Caco-2 (cell line): ENCODE measurements at regions not wholly inside any gene's neighbourhood (a gene's known extent, or its start where the extent isn't known, plus 50 kb on each side); places are given as distances from the start of the nearest gene placed in this dataset.

Source experiments
- BruUV-seq: library from RNA; stranded (reverse); fragments of 400-500 nt; replicated peaks from 2 replicates; lab custom pipeline; 2021; lab: Mats Ljungman, UMichigan
- CTCF ChIA-PET: fragments of 300-600 bp; sonication (Branson Sonifier 250); formaldehyde crosslinking; loops from one replicate; lab custom pipeline; 2022; ENCODE audit warnings: antibody characterized with exemption; lab: Charles Lee
- POLR2A ChIA-PET: fragments of 300-600 bp; sonication (Branson Sonifier 250); formaldehyde crosslinking; loops from one replicate; lab custom pipeline; 2022; ENCODE audit warnings: antibody characterized with exemption; lab: Charles Lee
- DNase-seq, 2 experiments: peaks; one replicate each; pipeline versions ENCODE4 v3.0.0 to v3.0.0-alpha.2; 2020 to 2022
- H3K27me3 ChIP-seq: replicated peaks from 2 replicates; pipeline ENCODE4 v1.6.0; 2011; ENCODE audit warnings: low read length; ENCODE audit not compliant: control insufficient read depth, insufficient read depth
- H3K36me3 ChIP-seq: 2 replicates; pipeline ENCODE4 v1.5.1; 2011; ENCODE audit warnings: low read length; ENCODE audit not compliant: control insufficient read depth, insufficient read depth
- H3K4me1 ChIP-seq: fragments of 250-450 bp; sonication (Bioruptor Pico); 2 replicates; pipeline ENCODE4 v1.5.1; 2020; ENCODE audit warnings: mild to moderate bottlenecking
- H3K4me3 ChIP-seq: 2 replicates; pipeline ENCODE4 v1.5.1; 2011; ENCODE audit warnings: low read depth, mild to moderate bottlenecking, control low read depth, low read length
- H3K9me3 ChIP-seq: fragments of 250-450 bp; sonication (Bioruptor Pico); 2 replicates; pipeline ENCODE4 v1.5.1; 2020; ENCODE audit warnings: mild to moderate bottlenecking, moderate library complexity
- H3K27ac Mint-ChIP-seq: one replicate; pipeline ENCODE4 v1.8.0; 2022; ENCODE audit warnings: mixed read lengths; ENCODE audit not compliant: unreplicated experiment
- H3K27me3 Mint-ChIP-seq: one replicate; pipeline ENCODE4 v1.8.0; 2022; ENCODE audit warnings: mixed read lengths; ENCODE audit not compliant: insufficient read depth, unreplicated experiment
- H3K36me3 Mint-ChIP-seq: one replicate; pipeline ENCODE4 v1.8.0; 2022; ENCODE audit warnings: mild to moderate bottlenecking, mixed read lengths; ENCODE audit not compliant: insufficient read depth, unreplicated experiment
- H3K4me1 Mint-ChIP-seq: one replicate; pipeline ENCODE4 v1.8.0; 2022; ENCODE audit warnings: low read depth, mixed read lengths; ENCODE audit not compliant: unreplicated experiment
- H3K4me3 Mint-ChIP-seq: one replicate; pipeline ENCODE4 v1.8.0; 2022; ENCODE audit warnings: mild to moderate bottlenecking, moderate library complexity, mixed read lengths; ENCODE audit not compliant: unreplicated experiment
- H3K9me3 Mint-ChIP-seq: one replicate; pipeline ENCODE4 v1.8.0; 2022; ENCODE audit warnings: mixed read lengths; ENCODE audit not compliant: unreplicated experiment
- CTCF ChIP-seq, 2 experiments: fragments of 200-600 bp in 1 of 2; IDR thresholded peaks; 1 replicate in 1 of 2; 2 replicates in 1 of 2; pipeline versions ENCODE4 v1.5.1 to v1.8.0; 2011 to 2022; ENCODE audit warnings: antibody characterized with exemption in 1 of 2, control low read depth in 1 of 2, inconsistent platforms in 1 of 2, low read depth in 1 of 2, low read length in 1 of 2, mild to moderate bottlenecking in 1 of 2, moderate library complexity in 1 of 2; ENCODE audit not compliant: insufficient read depth in 1 of 2, severe bottlenecking in 1 of 2, unreplicated experiment in 1 of 2
- intact Hi-C: fragments of 100-400 bp; cut with micrococcal nuclease; formaldehyde crosslinking; loops from one replicate; pipeline ENCODE4 v1.10.0; 2022; ENCODE audit not compliant: unreplicated experiment

- CTCF ChIA-PET = no interaction called here
- H3K4me3 Mint-ChIP-seq = no peak overlapping the region
Measured at GRCh38 chr12:66837311-66837627, 158.4 kb upstream of the GRIP1 start.

GRCh38 chr12:66838366-66838765, 159.5 kb upstream of the GRIP1 start:
- Histone ChIP-seq H3K9me3 (no peaks in the 10 kb centered on the region), H3K4me3 (no peak overlapping the region), H3K36me3 (no peaks in the 10 kb centered on the region), H3K27me3 (no peaks in the 10 kb centered on the region; the same call in 1 of the 2 replicates), H3K4me1 (no peaks in the 10 kb centered on the region)
- no peaks in the 10 kb centered on the region for H3K9me3 Mint-ChIP-seq
- no peak for TF ChIP-seq CTCF (IDR thresholded peaks at IDR 0.05; ENCODE audit: insufficient read depth in 1 of 2, low read depth in 1 of 2, low read length in 1 of 2, severe bottlenecking in 1 of 2, unreplicated experiment in 1 of 2)
- ChIA-PET POLR2A (no interaction called here), CTCF (no interaction called here)
- no TSS peak for BruUV-seq
- H3K36me3 Mint-ChIP-seq = no peaks in the 10 kb centered on the region
- peaks cover 11% of the 10 kb centered on the region for H3K27me3 Mint-ChIP-seq
- no peak for DNase-seq
- H3K27ac Mint-ChIP-seq = no peak overlapping the region
- H3K4me1 Mint-ChIP-seq = no peaks in the 10 kb centered on the region
- intact Hi-C loops = no loop called here
- H3K4me3 Mint-ChIP-seq = no peak overlapping the region

More at GRCh38 chr12:66837311-66837627, 158.4 kb upstream of the GRIP1 start:
- no peaks in the 10 kb centered on the region; the same call in 1 of the 2 replicates for H3K27me3 ChIP-seq
- TF ChIP-seq CTCF (IDR thresholded peaks at IDR 0.05; ENCODE audit: insufficient read depth in 1 of 2, low read depth in 1 of 2, low read length in 1 of 2, severe bottlenecking in 1 of 2, unreplicated experiment in 1 of 2) = no peak
- no peaks in the 10 kb centered on the region for H3K9me3 ChIP-seq
- intact Hi-C loops = no loop called here
- no peaks in the 10 kb centered on the region for H3K4me1 Mint-ChIP-seq
- no TSS peak for BruUV-seq
- no peak overlapping the region for H3K4me3 ChIP-seq
- H3K36me3 ChIP-seq = no peaks in the 10 kb centered on the region
- DNase-seq = no peak
- peaks cover 14% of the 10 kb centered on the region for H3K27me3 Mint-ChIP-seq
- H3K9me3 Mint-ChIP-seq = no peaks in the 10 kb centered on the region
- POLR2A ChIA-PET = no interaction called here
- no peak overlapping the region for H3K27ac Mint-ChIP-seq
- no peaks in the 10 kb centered on the region for H3K36me3 Mint-ChIP-seq
- H3K4me1 ChIP-seq = no peaks in the 10 kb centered on the region

GRCh38 chr12:66848967-66849366, 170.1 kb upstream of the GRIP1 start:
- H3K4me3 Mint-ChIP-seq = no peak overlapping the region
- DNase-seq = no peak
- H3K27ac Mint-ChIP-seq = no peak overlapping the region
- Histone ChIP-seq H3K4me1 (no peaks in the 10 kb centered on the region), H3K9me3 (no peaks in the 10 kb centered on the region), H3K4me3 (no peak overlapping the region), H3K27me3 (no peaks in the 10 kb centered on the region), H3K36me3 (no peaks in the 10 kb centered on the region)
- peaks cover 5% of the 10 kb centered on the region for H3K27me3 Mint-ChIP-seq
- no peaks in the 10 kb centered on the region for H3K9me3 Mint-ChIP-seq
- intact Hi-C loops = no loop called here
- no peaks in the 10 kb centered on the region for H3K36me3 Mint-ChIP-seq
- ChIA-PET CTCF (no interaction called here), POLR2A (no interaction called here)
- BruUV-seq = no TSS peak
- no peaks in the 10 kb centered on the region for H3K4me1 Mint-ChIP-seq
- TF ChIP-seq CTCF (IDR thresholded peaks at IDR 0.05; ENCODE audit: insufficient read depth in 1 of 2, low read depth in 1 of 2, low read length in 1 of 2, severe bottlenecking in 1 of 2, unreplicated experiment in 1 of 2) = no peak
